Inferior parietal cortex (tissue), 1 donor: ENCODE measurements at regions not wholly inside any gene's neighbourhood (a gene's known extent, or its start where the extent isn't known, plus 50 kb on each side); places are given as distances from the start of the nearest gene placed in this dataset.
"Not testable (repeated sequence)": the region's sequence is repeated elsewhere in the genome, so short reads cannot be mapped to it uniquely, and the experiment has no call there.

Source experiments
- DNase-seq: peaks from one replicate; pipeline ENCODE4 v3.0.0-alpha.2; 2016; ENCODE audit errors: extremely low spot score

DNA sequence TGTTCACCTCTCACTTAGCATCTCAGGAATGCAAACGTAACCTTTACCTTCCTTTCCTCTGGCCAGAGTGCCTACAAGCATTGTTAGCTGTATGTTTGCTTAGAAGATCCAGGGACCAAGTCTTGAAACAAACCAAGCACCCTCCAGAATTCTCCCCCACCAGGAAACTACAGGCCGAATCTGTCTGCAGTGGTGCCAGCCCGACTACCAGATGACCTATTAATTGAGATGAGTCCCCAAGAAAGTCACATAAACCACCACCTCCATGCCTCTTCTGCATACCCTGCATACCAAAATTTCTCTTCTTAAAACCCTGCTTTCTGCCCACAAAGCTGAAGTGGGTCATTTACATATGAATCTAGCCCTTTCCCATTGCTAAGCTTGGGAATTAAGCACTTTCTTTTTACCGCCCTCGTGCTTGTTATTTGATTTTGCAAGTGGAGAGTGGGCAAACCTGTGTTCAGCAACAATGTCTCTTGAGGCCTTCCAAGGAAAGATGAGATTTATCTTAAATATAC, 1239.1 kb downstream of the CDH12 start:
- no peak for DNase-seq

GRCh38 chr5:21603796-21604195, 1249.3 kb downstream of the CDH12 start:
- DNase-seq = peak; percentile 6

GRCh38 chr5:21594566-21594965, 1258.6 kb downstream of the CDH12 start:
- DNase-seq = no peak

GRCh38 chr5:21593261-21593660, 1259.9 kb downstream of the CDH12 start:
- DNase-seq = no peak

DNA sequence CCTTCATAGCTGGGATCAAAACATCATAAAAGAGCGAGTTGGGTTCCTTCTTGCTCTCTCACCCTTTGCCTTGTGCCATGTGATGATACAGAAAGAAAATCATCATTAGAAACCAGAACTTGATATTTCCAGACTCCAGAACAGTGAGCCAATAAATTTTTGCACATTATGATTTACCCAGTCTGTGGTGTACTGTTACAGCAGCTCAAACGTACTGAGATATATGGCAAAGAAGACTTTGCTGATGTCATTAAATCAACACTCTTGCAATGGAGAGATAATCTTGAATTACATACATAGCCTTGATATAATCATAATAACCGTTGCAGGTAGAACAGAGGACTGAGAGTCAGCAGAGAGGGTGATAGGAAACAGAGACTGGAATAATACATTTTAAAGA, 1271.6 kb downstream of the CDH12 start:
- no peak for DNase-seq

- DNase-seq = no peak
These were observed 1278.2 kb downstream of the CDH12 start for GRCh38 chr5:21574961-21575360.

GRCh38 chr5:21574438-21574837, 1278.7 kb downstream of the CDH12 start:
- no peak for DNase-seq

DNA sequence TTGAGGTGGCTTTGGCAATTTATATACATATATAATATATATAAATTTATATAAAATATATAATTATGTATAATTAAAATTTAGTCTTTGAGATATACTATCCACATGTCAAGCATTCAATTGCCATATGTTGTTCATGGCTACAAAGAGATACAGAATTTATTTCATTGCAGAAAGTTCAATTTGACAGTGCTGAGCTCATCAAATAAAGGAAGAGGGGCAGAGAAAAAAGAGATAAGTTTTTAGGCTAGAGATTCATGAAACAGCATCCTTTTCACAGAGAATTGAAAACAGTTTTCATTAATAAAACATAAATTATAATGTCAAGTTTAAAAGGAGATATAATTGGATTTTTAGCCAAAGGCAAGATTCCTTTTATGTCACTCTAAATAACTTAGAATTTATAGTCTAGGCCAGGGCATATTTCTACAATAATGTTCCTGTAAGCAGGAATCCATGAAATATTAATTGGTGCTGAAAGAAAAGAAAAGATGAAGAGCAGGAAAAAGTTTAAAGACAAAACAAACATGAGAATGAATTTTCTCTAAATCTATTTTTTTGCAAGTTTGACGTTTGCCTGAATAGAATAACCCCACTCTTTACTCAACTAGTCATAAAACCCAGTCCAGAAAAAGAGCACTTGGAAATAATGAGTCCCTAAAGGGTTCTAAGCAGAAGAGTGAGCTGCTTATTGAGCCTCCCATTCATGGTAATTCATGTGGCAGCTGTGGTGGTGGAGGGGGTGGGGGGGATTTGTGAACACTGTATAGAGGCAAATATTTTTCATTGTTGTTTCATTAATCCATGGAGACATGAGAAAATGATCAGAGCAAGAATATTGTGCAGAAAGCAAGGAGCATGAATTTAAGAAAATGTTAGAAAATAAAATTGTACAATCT, 1279.5 kb downstream of the CDH12 start:
- no peak for DNase-seq

GRCh38 chr5:21571196-21571595, 1281.9 kb downstream of the CDH12 start:
- DNase-seq = not testable (repeated sequence)

- DNase-seq = not testable (repeated sequence)
These were observed 1294.0 kb downstream of the CDH12 start for GRCh38 chr5:21559109-21559508.

- DNase-seq = not testable (repeated sequence)
These were observed 1300.9 kb downstream of the CDH12 start for GRCh38 chr5:21552263-21552662.

DNA sequence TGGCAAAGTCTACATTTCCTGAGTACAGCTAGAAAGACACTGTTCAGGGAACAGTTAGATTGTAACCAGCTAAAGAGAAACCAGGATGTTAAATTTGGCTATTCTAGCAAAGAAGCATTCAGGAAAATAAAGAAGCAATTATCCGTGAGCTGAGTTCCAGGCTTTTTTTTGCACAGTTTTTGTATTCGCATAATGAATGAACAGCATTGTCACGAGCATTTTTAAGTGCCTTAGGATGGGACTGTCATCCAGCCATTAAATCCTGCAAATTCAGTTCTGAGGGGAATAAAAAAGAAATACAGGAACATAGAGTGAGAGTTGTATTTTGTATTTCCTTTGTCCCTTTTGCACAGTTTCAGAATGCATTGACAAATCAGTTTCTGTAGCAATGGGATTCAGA, 1302.2 kb downstream of the CDH12 start:
- DNase-seq = peak; percentile 49

DNA sequence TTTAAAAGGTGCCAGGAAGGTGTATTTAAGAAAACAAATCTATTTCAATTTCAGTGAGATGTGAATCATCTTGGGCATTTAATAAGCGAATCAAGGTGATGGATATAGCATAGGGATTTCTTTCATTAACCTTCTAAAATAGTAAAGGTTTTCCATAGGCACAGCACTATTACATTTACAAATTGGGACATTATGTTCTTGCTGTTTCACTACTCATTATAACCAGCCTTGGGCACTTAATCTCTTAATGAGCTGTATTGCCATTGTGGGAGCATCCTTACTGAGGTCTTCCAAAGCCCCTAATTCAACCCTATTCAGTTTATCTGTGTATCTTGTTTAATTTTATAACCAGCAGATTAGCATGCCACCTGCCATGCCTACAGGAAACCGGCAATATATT, 1305.5 kb downstream of the CDH12 start:
- DNase-seq = not testable (repeated sequence)

- DNase-seq = not testable (repeated sequence)
These were observed 1318.0 kb downstream of the CDH12 start for GRCh38 chr5:21535114-21535513.

GRCh38 chr5:21521157-21521556, 1332.0 kb downstream of the CDH12 start:
- not testable (repeated sequence) for DNase-seq

DNA sequence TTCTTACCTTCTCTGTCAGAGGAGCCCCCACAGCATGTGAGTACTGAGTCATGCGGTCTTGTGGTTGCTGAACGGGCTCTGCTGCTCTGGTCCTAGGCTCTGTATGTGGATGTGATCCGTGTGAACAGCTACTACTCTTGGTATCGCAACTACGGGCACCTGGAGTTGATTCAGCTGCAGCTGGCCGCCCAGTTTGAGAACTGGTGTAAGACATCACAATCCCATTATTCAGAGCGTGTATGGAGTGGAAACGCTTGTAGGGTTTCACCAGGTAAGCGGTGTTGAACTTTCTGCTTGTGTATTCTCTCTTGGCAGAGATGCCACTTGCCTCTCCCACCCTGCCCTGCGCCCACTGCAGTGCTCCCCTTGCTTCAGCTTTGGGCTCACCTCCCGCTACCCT, 1356.2 kb downstream of the CDH12 start:
- DNase-seq = not testable (repeated sequence)

DNA sequence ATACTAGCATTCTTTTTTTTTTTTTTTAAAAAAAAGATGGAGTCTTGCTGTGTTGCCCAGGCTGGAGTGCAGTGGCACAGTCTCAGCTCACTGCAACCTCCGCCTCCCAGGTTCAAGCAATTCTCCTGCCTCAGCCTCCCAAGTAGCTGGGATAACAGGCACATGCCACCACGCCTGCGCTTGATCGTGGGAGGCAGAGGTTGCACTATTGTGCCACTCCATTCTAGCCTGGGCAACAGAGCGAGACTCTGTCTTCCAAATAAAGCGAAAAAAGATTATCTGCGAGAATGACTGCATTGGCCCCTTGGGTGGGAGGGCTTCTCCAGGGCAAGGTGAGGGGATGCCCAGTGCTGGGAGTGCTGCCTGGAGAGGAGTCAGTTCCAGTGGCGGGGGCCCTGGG, 1357.1 kb downstream of the CDH12 start:
- not testable (repeated sequence) for DNase-seq

GRCh38 chr5:21495235-21495634, 1357.9 kb downstream of the CDH12 start:
- not testable (repeated sequence) for DNase-seq

- DNase-seq = not testable (repeated sequence)
These were observed 1359.1 kb downstream of the CDH12 start for GRCh38 chr5:21494033-21494432.

GRCh38 chr5:21491182-21491581, 1362.0 kb downstream of the CDH12 start:
- not testable (repeated sequence) for DNase-seq

GRCh38 chr5:21488828-21489227, 1364.3 kb downstream of the CDH12 start:
- DNase-seq = not testable (repeated sequence)

DNA sequence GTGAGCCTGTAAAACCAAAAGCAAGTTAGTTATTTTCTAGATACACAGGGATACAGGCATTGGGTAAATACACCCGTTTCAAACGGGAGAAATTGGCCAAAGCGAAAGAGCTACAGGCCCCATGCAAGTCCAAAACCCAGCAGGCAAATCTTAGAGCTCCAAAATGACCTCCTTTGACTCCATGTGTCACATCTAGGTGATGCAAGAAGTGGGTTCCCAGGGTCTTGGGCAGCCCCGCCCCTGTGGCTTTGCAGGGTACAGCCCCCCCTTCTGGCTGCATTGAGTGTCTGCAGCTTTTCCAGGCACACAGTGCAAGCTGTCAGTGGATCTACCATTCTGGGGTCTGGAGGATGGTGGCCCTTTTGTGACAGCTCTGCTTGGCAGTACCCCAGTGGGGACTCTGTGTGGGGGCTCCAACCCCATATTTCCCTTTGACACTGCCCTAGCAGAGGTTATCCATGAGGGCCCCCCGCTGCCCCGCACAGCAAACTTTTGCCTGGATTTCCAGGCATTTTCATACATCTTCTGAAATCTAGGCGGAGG, 1367.6 kb downstream of the CDH12 start:
- not testable (repeated sequence) for DNase-seq

GRCh38 chr5:21484498-21484889, 1368.7 kb downstream of the CDH12 start:
- not testable (repeated sequence) for DNase-seq
